Fibroblast of the aortic adventitia (primary cell): ENCODE measurements at regions not wholly inside any gene's neighbourhood (a gene's known extent, or its start where the extent isn't known, plus 50 kb on each side); places are given as distances from the start of the nearest gene placed in this dataset.

ENCODE experiments used
- DNase-seq: peaks from one replicate; pipeline ENCODE4 v3.0.0-alpha.2; 2010; ENCODE audit warnings: low read depth
- H3K4me3 ChIP-seq: 2 replicates; pipeline ENCODE4 v1.5.1; 2011; ENCODE audit warnings: low read depth, mild to moderate bottlenecking, control low read depth, low read length, moderate library complexity
- TF ChIP-seq, protein P1 (sequence below): IDR thresholded peaks from 2 replicates; pipeline ENCODE4 v1.5.1; 2011; ENCODE audit warnings: mild to moderate bottlenecking, low read length, control low read depth, inconsistent platforms; ENCODE audit not compliant: insufficient read depth

- TF ChIP-seq, protein P1, sequence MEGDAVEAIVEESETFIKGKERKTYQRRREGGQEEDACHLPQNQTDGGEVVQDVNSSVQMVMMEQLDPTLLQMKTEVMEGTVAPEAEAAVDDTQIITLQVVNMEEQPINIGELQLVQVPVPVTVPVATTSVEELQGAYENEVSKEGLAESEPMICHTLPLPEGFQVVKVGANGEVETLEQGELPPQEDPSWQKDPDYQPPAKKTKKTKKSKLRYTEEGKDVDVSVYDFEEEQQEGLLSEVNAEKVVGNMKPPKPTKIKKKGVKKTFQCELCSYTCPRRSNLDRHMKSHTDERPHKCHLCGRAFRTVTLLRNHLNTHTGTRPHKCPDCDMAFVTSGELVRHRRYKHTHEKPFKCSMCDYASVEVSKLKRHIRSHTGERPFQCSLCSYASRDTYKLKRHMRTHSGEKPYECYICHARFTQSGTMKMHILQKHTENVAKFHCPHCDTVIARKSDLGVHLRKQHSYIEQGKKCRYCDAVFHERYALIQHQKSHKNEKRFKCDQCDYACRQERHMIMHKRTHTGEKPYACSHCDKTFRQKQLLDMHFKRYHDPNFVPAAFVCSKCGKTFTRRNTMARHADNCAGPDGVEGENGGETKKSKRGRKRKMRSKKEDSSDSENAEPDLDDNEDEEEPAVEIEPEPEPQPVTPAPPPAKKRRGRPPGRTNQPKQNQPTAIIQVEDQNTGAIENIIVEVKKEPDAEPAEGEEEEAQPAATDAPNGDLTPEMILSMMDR: no peak
- peak; percentile 34 for DNase-seq
- no peak overlapping the region for H3K4me3 ChIP-seq
These were observed 126.4 kb upstream of the COL5A1 start for GRCh38 chr9:134515026-134515821.

GRCh38 chr9:134516464-134516863 is 125.1 kb upstream of the COL5A1 start:
- DNase-seq: no peak
- TF ChIP-seq, protein P1: no peak
- H3K4me3 ChIP-seq: no peak overlapping the region

- TF ChIP-seq, protein P1: no peak
- no peak overlapping the region for H3K4me3 ChIP-seq
- DNase-seq: no peak
These were observed 124.4 kb upstream of the COL5A1 start for GRCh38 chr9:134517069-134517680.

GRCh38 chr9:134518004-134518606 is 123.5 kb upstream of the COL5A1 start:
- TF ChIP-seq, protein P1: no peak
- no peak overlapping the region for H3K4me3 ChIP-seq
- DNase-seq: peak; percentile 59

- TF ChIP-seq, protein P1: no peak
- H3K4me3 ChIP-seq: no peak overlapping the region
- no peak for DNase-seq
These were observed 122.1 kb upstream of the COL5A1 start for GRCh38 chr9:134519375-134520070.

DNA sequence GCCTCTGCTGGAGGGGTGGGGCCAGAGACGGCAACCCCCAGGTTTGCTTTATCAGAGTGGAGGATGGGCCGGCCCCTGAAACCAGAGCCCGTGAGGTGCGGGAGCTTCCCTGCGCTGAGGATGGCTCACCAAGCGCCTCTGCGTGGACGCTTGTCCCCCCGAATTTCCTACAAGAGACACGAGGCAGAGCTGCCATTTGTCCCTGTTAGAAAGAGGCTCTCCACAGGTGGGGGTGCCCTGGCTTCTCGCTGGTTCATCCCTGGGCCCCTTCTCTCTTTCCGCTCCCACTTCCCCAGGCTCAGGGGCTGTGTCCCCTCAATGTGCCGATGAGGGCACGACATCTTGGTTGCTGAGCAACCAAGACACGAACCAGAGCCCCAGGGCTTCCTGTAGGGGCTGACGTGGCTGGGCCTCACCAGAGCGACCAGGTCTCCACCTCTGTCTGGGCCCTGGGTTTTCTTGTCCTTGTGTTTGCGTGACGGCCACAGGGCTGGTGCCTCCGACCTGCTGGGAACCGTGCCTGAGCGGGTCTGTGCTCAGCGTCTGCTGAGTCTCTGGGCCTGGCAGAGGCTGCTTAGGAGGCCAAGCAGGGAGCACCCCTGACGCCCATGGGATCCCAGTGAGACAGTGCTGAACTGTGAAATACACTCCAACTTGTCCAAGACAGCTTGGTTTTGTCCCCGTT is 119.6 kb upstream of the COL5A1 start:
- DNase-seq: no peak
- TF ChIP-seq, protein P1: no peak

More for the DNA sequence above, 119.6 kb upstream of the COL5A1 start:
- no peak overlapping the region for H3K4me3 ChIP-seq
